Suprapubic skin (tissue), 4 donors: ENCODE measurements at regions not wholly inside any gene's neighbourhood (a gene's known extent, or its start where the extent isn't known, plus 50 kb on each side); places are given as distances from the start of the nearest gene placed in this dataset.

Source experiments
- CTCF ChIP-seq, 2 donors: fragments of 200-600 bp in 1 of 2; fragments of 450-650 bp in 1 of 2; sonication (generic) in 1 of 2; IDR thresholded peaks; one replicate each; pipeline ENCODE4 v1.5.1; 2016 to 2019; ENCODE audit warnings: antibody characterized with exemption in 2 of 2, mild to moderate bottlenecking in 1 of 2, moderate library complexity in 1 of 2
- EP300 ChIP-seq: sonication (generic); formaldehyde crosslinking; IDR thresholded peaks from one replicate; pipeline ENCODE4 v1.6.1; 2017; ENCODE audit warnings: antibody characterized with exemption
- POLR2AphosphoS5 ChIP-seq, 3 donors: sonication (generic); formaldehyde crosslinking; IDR thresholded peaks; one replicate each; pipeline ENCODE4 v1.6.1; 2017; ENCODE audit warnings: antibody characterized with exemption in 3 of 3

- TF ChIP-seq CTCF (IDR thresholded peaks at IDR 0.05) (no peak), EP300 (no peak), POLR2AphosphoS5 (IDR thresholded peaks at IDR 0.05) (no peak)
Observed at GRCh38 chr2:102872388-102872787, 110.6 kb downstream of the TMEM182 start.
